Lower lobe of right lung (tissue), 2 donors: ENCODE measurements at regions not wholly inside any gene's neighbourhood (a gene's known extent, or its start where the extent isn't known, plus 50 kb on each side); places are given as distances from the start of the nearest gene placed in this dataset.
"Not testable (repeated sequence)": the region's sequence is repeated elsewhere in the genome, so short reads cannot be mapped to it uniquely, and the experiment has no call there.

Experiments used
- ATAC-seq, 2 donors: fragments of 200-7000 bp; cut with Tn5 transposase; one replicate each; pipeline ENCODE4 v1.9.1; 2020 to 2022; ENCODE audit warnings: mild to moderate bottlenecking in 2 of 2, moderate library complexity in 2 of 2
- DNase-seq: peaks from one replicate; pipeline ENCODE4 v3.0.0-alpha.2; 2020
- H3K27ac ChIP-seq: fragments of 200-600 bp; one replicate; pipeline ENCODE4 v1.8.0; 2022
- H3K27me3 ChIP-seq: fragments of 200-600 bp; one replicate; pipeline ENCODE4 v1.8.0; 2022; ENCODE audit warnings: low read depth
- H3K36me3 ChIP-seq: fragments of 200-600 bp; one replicate; pipeline ENCODE4 v1.8.0; 2022; ENCODE audit warnings: mild to moderate bottlenecking
- H3K4me1 ChIP-seq: fragments of 200-600 bp; one replicate; pipeline ENCODE4 v1.8.0; 2022
- H3K4me3 ChIP-seq: fragments of 200-600 bp; one replicate; pipeline ENCODE4 v1.8.0; 2022; ENCODE audit warnings: mild to moderate bottlenecking
- H3K9me3 ChIP-seq: fragments of 200-600 bp; one replicate; pipeline ENCODE4 v1.8.0; 2022
- intact Hi-C: fragments of 100-400 bp; cut with DNase I; formaldehyde crosslinking; loops from one replicate; pipeline ENCODE4 v1.11.0; 2022
- TF ChIP-seq, protein P1 (sequence below): fragments of 200-600 bp; IDR thresholded peaks from one replicate; pipeline ENCODE4 v1.8.0; 2022; ENCODE audit warnings: antibody characterized with exemption, mild to moderate bottlenecking
- donor health status: DM: no; HTN: yes; CAD: no; lungs with severe emphysema.

DNA sequence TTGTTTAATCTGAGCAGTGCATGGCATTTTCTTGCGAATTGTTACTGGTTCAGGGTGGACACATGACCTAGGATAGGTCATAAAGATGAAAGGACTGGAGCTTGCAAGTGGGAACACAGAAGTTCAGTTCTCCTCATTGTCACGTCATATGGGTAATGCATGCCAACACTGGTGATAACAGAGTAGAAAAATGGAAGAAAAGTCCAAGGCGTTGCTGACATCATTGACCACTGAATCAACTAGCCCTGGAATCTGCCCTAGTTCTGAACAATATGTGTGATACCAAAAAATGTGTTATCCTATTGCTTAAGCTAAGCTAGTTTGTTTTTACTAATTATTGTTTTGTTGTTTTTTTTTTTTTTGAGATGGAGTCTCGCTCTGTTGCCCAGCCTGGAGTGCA, 234.2 kb upstream of the MAF start:
- DNase-seq, result no peak

DNA sequence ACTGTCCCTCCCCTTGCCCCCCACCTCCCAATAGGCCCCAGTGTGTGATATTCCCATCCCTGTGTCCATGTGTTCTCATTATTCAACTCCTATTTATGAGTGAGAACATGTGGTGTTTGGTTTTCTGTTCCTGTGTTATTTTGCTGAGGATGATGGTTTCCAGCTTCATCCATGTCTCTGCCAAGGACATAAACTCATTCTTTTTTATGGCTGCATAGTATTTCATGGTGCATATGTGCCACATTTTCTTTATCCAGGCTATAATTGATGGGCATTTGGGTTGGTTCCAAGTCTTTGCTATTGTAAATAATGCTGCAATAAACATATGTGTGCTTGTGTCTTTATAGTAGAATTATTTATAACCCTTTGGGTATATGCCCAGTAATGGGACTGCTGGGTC, 233.5 kb upstream of the MAF start:
- H3K27me3 ChIP-seq, H3K9me3 ChIP-seq, H3K27ac ChIP-seq, DNase-seq, intact Hi-C loops, ATAC-seq, H3K4me3 ChIP-seq, H3K4me1 ChIP-seq, H3K36me3 ChIP-seq: not testable (repeated sequence)

More for the DNA sequence above, 234.2 kb upstream of the MAF start:
- TF ChIP-seq, protein P1, sequence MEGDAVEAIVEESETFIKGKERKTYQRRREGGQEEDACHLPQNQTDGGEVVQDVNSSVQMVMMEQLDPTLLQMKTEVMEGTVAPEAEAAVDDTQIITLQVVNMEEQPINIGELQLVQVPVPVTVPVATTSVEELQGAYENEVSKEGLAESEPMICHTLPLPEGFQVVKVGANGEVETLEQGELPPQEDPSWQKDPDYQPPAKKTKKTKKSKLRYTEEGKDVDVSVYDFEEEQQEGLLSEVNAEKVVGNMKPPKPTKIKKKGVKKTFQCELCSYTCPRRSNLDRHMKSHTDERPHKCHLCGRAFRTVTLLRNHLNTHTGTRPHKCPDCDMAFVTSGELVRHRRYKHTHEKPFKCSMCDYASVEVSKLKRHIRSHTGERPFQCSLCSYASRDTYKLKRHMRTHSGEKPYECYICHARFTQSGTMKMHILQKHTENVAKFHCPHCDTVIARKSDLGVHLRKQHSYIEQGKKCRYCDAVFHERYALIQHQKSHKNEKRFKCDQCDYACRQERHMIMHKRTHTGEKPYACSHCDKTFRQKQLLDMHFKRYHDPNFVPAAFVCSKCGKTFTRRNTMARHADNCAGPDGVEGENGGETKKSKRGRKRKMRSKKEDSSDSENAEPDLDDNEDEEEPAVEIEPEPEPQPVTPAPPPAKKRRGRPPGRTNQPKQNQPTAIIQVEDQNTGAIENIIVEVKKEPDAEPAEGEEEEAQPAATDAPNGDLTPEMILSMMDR, result no peak
- H3K36me3 ChIP-seq, result no peaks in the 10 kb centered on the region
- no peak for ATAC-seq
- H3K4me1 ChIP-seq, result no peaks in the 10 kb centered on the region
- intact Hi-C loops, result no loop called here
- no peak overlapping the region for H3K4me3 ChIP-seq
- H3K27ac ChIP-seq, result no peak overlapping the region
- H3K27me3 ChIP-seq, result no peaks in the 10 kb centered on the region
- H3K9me3 ChIP-seq, result no peaks in the 10 kb centered on the region

DNA sequence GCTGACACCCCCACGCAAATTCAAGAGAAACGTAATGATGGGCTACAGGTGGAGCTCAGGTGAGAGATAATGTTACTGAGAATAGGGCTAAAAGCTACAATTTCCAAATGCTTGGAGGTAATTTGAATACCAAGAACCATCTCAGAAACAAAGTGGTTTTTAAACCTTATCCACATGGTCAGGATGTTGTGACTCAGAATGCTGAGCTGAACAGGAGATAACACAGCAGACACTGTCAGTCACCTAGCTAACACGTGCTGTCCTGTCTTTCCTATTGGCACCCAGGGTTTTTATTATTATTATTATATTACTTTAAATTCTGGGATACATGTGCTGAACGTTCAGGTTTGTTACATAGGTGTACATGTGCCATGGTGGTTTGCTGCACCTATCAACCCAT, 233.0 kb upstream of the MAF start:
- ATAC-seq, result no peak
- intact Hi-C loops, result no loop called here
- H3K4me3 ChIP-seq, result no peak overlapping the region
- no peaks in the 10 kb centered on the region for H3K27me3 ChIP-seq
- no peaks in the 10 kb centered on the region for H3K9me3 ChIP-seq
- no peaks in the 10 kb centered on the region for H3K36me3 ChIP-seq
- H3K4me1 ChIP-seq, result no peaks in the 10 kb centered on the region
- TF ChIP-seq, protein P1, result no peak
- no peak for DNase-seq
- H3K27ac ChIP-seq, result no peak overlapping the region

- no peak for DNase-seq
- intact Hi-C loops, result no loop called here
- TF ChIP-seq, protein P1, result no peak
- Histone ChIP-seq H3K9me3 (no peaks in the 10 kb centered on the region), H3K4me3 (no peak overlapping the region), H3K36me3 (no peaks in the 10 kb centered on the region), H3K27me3 (no peaks in the 10 kb centered on the region), H3K27ac (no peak overlapping the region), H3K4me1 (no peaks in the 10 kb centered on the region)
- ATAC-seq, result no peak
Measured at GRCh38 chr16:79826732-79827475, 226.4 kb upstream of the MAF start.

DNA sequence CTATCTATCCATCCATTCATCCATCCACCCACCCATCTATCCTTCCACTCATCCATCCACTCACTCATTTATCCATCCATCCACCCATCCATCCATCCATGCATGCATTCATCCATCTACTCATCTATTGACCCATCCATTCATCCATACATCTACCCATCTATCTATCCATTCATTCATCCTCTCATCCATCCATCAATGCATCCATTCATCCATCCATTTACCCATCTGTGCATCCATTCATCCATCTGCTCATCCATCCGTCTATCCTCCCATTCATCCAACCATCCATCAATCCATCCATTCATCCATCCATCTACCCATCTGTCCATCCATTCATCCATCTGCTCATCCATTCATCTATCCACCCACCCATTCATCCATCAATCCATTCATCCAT, 224.5 kb upstream of the MAF start:
- no peaks in the 10 kb centered on the region for H3K27me3 ChIP-seq
- DNase-seq, result no peak
- TF ChIP-seq, protein P1, result no peak
- intact Hi-C loops, result no loop called here
- ATAC-seq, result no peak
- H3K27ac ChIP-seq, result no peak overlapping the region
- H3K36me3 ChIP-seq, result no peaks in the 10 kb centered on the region
- H3K9me3 ChIP-seq, result no peaks in the 10 kb centered on the region
- no peak overlapping the region for H3K4me3 ChIP-seq
- no peaks in the 10 kb centered on the region for H3K4me1 ChIP-seq

- no peaks in the 10 kb centered on the region for H3K4me1 ChIP-seq
- H3K9me3 ChIP-seq, result no peaks in the 10 kb centered on the region
- intact Hi-C loops, result no loop called here
- no peaks in the 10 kb centered on the region for H3K27me3 ChIP-seq
- DNase-seq (no peak), ATAC-seq (no peak)
- H3K36me3 ChIP-seq, result no peaks in the 10 kb centered on the region
- no peak overlapping the region for H3K4me3 ChIP-seq
- TF ChIP-seq, protein P1, result no peak
- no peak overlapping the region for H3K27ac ChIP-seq
Measured at GRCh38 chr16:79823639-79824038, 223.1 kb upstream of the MAF start.
